H1 (cell line): ENCODE measurements at regions not wholly inside any gene's neighbourhood (a gene's known extent, or its start where the extent isn't known, plus 50 kb on each side); places are given as distances from the start of the nearest gene placed in this dataset.

Experiments
- ATF2 ChIP-seq: IDR thresholded peaks from 2 replicates; pipeline ENCODE4 v1.6.1; 2012; ENCODE audit warnings: low read length, inconsistent platforms
- BACH1 ChIP-seq: IDR thresholded peaks from 2 replicates; pipeline ENCODE4 v1.6.1; 2012; ENCODE audit warnings: low read length, improper control_type of control experiment
- CHD1 ChIP-seq: IDR thresholded peaks from 2 replicates; pipeline ENCODE4 v1.6.1; 2012; ENCODE audit warnings: low read depth, low read length, improper control_type of control experiment
- EP300 ChIP-seq, 2 experiments: IDR thresholded peaks; 1 replicate in 1 of 2; 2 replicates in 1 of 2; pipeline ENCODE4 v1.6.1; 2011 to 2012; ENCODE audit warnings: low read depth in 2 of 2, low read length in 2 of 2, mild to moderate bottlenecking in 2 of 2, borderline replicate concordance in 1 of 2, inconsistent platforms in 1 of 2, moderate library complexity in 1 of 2
- EZH2 ChIP-seq: fragments of 200-600 bp; sonication (generic); IDR thresholded peaks from 2 replicates; pipeline ENCODE4 v1.7.1; 2012; ENCODE audit warnings: low read depth, mild to moderate bottlenecking, moderate library complexity, low read length, inconsistent platforms; ENCODE audit not compliant: severe bottlenecking
- GTF2F1 ChIP-seq: IDR thresholded peaks from 2 replicates; pipeline ENCODE4 v1.6.1; 2012; ENCODE audit warnings: low read depth, low read length, improper control_type of control experiment, borderline replicate concordance
- MAFK ChIP-seq: IDR thresholded peaks from 2 replicates; pipeline ENCODE4 v1.6.1; 2012; ENCODE audit warnings: low read depth, mild to moderate bottlenecking, improper control_type of control experiment, low read length
- RAD21 ChIP-seq, 2 experiments: IDR thresholded peaks in 1 of 2; conservative IDR thresholded peaks in 1 of 2; 2 replicates each; pipeline ENCODE4 v1.6.1; 2011; ENCODE audit warnings: low read depth in 2 of 2, low read length in 2 of 2, improper control_type of control experiment in 1 of 2, inconsistent platforms in 1 of 2, mild to moderate bottlenecking in 1 of 2, moderate library complexity in 1 of 2
- RBBP5 ChIP-seq: IDR thresholded peaks from 2 replicates; pipeline ENCODE4 v1.7.1; 2012; ENCODE audit warnings: low read depth, mild to moderate bottlenecking, inconsistent platforms, low read length, moderate library complexity, borderline replicate concordance
- YY1 ChIP-seq: IDR thresholded peaks from 2 replicates; pipeline ENCODE4 v1.6.1; 2011; ENCODE audit warnings: low read depth, mild to moderate bottlenecking, low read length
- TF ChIP-seq, protein P1 (sequence below), 3 experiments: IDR thresholded peaks; 1 replicate in 2 of 3; 2 replicates in 1 of 3; pipeline versions ENCODE4 v1.5.1 to v1.6.1; 2011; ENCODE audit warnings: low read length in 3 of 3, mild to moderate bottlenecking in 3 of 3, inconsistent platforms in 2 of 3, low read depth in 1 of 3, moderate library complexity in 1 of 3; ENCODE audit not compliant: insufficient read depth in 1 of 3; ENCODE audit errors: control extremely low read depth in 1 of 3

DNA sequence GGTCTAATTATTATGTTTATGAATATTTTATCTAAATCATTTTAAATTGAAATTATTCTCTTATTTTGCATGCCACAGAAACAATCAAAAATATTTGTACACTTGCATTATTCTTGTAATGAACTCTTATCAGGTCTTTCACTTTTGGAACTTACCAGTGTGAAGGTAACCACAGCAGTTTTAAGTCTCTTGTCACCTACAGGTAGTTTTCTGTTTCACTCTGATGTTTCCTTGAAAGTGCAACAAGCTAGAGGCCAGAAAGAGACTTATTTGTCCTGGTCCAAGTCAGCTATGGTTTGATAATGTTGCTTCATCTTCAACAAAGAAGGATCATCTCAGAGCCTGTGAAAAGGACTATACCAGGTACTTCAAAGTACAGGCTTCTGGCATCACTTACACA lies 133.4 kb upstream of the NBEA start:
- no peak for TF ChIP-seq CHD1
- TF ChIP-seq, protein P1, sequence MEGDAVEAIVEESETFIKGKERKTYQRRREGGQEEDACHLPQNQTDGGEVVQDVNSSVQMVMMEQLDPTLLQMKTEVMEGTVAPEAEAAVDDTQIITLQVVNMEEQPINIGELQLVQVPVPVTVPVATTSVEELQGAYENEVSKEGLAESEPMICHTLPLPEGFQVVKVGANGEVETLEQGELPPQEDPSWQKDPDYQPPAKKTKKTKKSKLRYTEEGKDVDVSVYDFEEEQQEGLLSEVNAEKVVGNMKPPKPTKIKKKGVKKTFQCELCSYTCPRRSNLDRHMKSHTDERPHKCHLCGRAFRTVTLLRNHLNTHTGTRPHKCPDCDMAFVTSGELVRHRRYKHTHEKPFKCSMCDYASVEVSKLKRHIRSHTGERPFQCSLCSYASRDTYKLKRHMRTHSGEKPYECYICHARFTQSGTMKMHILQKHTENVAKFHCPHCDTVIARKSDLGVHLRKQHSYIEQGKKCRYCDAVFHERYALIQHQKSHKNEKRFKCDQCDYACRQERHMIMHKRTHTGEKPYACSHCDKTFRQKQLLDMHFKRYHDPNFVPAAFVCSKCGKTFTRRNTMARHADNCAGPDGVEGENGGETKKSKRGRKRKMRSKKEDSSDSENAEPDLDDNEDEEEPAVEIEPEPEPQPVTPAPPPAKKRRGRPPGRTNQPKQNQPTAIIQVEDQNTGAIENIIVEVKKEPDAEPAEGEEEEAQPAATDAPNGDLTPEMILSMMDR (IDR thresholded peaks at IDR 0.05; ENCODE audit: control extremely low read depth in 1 of 3, insufficient read depth in 1 of 3, low read depth in 1 of 3, low read length in 3 of 3), result no peak
- TF ChIP-seq MAFK, result no peak
- TF ChIP-seq EP300 (IDR thresholded peaks at IDR 0.05; ENCODE audit: borderline replicate concordance in 1 of 2, low read depth in 2 of 2, low read length in 2 of 2), result no peak
- no peak for TF ChIP-seq RAD21 (IDR thresholded peaks at IDR 0.05 in 1 of 2, conservative IDR thresholded peaks at IDR 0.05 in 1 of 2; ENCODE audit: low read depth in 2 of 2, low read length in 2 of 2)
- TF ChIP-seq GTF2F1, result no peak
- TF ChIP-seq YY1, result no peak
- TF ChIP-seq EZH2, result no peak
- TF ChIP-seq ATF2, result no peak
- no peak for TF ChIP-seq RBBP5
- TF ChIP-seq BACH1, result no peak
